CD4-positive, alpha-beta T cell (primary cell): ENCODE measurements at regions not wholly inside any gene's neighbourhood (a gene's known extent, or its start where the extent isn't known, plus 50 kb on each side); places are given as distances from the start of the nearest gene placed in this dataset.
"Not testable (repeated sequence)": the region's sequence is repeated elsewhere in the genome, so short reads cannot be mapped to it uniquely, and the experiment has no call there.

ENCODE experiments used
- ATAC-seq: fragments of 200-7000 bp; cut with Tn5 transposase; one replicate; pipeline ENCODE4 v1.10.0; 2022; ENCODE audit warnings: mild to moderate bottlenecking; ENCODE audit not compliant: poor library complexity
- CTCF ChIA-PET: fragments of 350-600 bp; sonication (Branson Sonifier 250); formaldehyde crosslinking; loops from one replicate; lab custom pipeline; 2021; ENCODE audit warnings: antibody characterized with exemption, inconsistent platforms; lab: Charles Lee
- POLR2A ChIA-PET: fragments of 350-600 bp; sonication (Branson Sonifier 250); formaldehyde crosslinking; loops from one replicate; lab custom pipeline; 2021; ENCODE audit warnings: antibody characterized with exemption, inconsistent platforms; lab: Charles Lee
- DNase-seq, 14 experiments: peaks; one replicate each; pipeline ENCODE4 v3.0.0-alpha.2; 2013 to 2020; ENCODE audit warnings: mixed read lengths in 2 of 14
- H3K27ac ChIP-seq, 2 donors: one replicate each; pipeline versions ENCODE4 v1.5.1 to v1.7.0; 2013; ENCODE audit warnings: low read length in 2 of 2, low read depth in 1 of 2, mild to moderate bottlenecking in 1 of 2
- H3K27me3 ChIP-seq, 2 experiments: 1 replicate in 1 of 2; 2 replicates in 1 of 2; pipeline versions ENCODE4 v1.6.1 to v1.7.0; 2013; ENCODE audit warnings: low read length in 2 of 2, control low read depth in 1 of 2, mild to moderate bottlenecking in 1 of 2, moderate library complexity in 1 of 2; ENCODE audit not compliant: insufficient read depth in 2 of 2, control insufficient read depth in 1 of 2
- H3K36me3 ChIP-seq: one replicate; pipeline ENCODE4 v1.6.1; 2013; ENCODE audit warnings: low read length, control low read depth; ENCODE audit not compliant: insufficient read depth
- H3K4me1 ChIP-seq: one replicate; pipeline ENCODE4 v1.6.1; 2013; ENCODE audit warnings: low read length, control low read depth; ENCODE audit not compliant: insufficient read depth
- H3K4me3 ChIP-seq: one replicate; pipeline ENCODE4 v1.5.1; 2013; ENCODE audit warnings: mild to moderate bottlenecking, low read length, moderate library complexity
- H3K9me3 ChIP-seq, 2 experiments: 1 replicate in 1 of 2; 2 replicates in 1 of 2; pipeline versions ENCODE4 v1.6.1 to v1.7.0; 2013; ENCODE audit warnings: low read length in 2 of 2, mild to moderate bottlenecking in 2 of 2, control low read depth in 1 of 2, moderate library complexity in 1 of 2; ENCODE audit not compliant: control insufficient read depth in 1 of 2, insufficient read depth in 1 of 2
- H3K27ac Mint-ChIP-seq: one replicate; pipeline ENCODE4 v1.8.0; 2020; ENCODE audit warnings: mixed read lengths
- H3K27me3 Mint-ChIP-seq: one replicate; pipeline ENCODE4 v1.8.0; 2021; ENCODE audit warnings: mixed read lengths
- H3K36me3 Mint-ChIP-seq: one replicate; pipeline ENCODE4 v1.8.0; 2021; ENCODE audit warnings: low read depth, mixed read lengths
- H3K4me1 Mint-ChIP-seq: one replicate; pipeline ENCODE4 v1.8.0; 2021; ENCODE audit warnings: low read depth, mixed read lengths
- H3K4me3 Mint-ChIP-seq: one replicate; pipeline ENCODE4 v1.8.0; 2020; ENCODE audit warnings: mild to moderate bottlenecking, mixed read lengths
- H3K9me3 Mint-ChIP-seq: one replicate; pipeline ENCODE4 v1.8.0; 2020; ENCODE audit warnings: mixed read lengths
- intact Hi-C, 2 experiments: fragments of 100-400 bp; cut with DNase I in 1 of 2; cut with micrococcal nuclease in 1 of 2; formaldehyde crosslinking; loops; one replicate each; pipeline versions ENCODE4 v1.15.1 to v1.9.0; 2023 to 2025; cut with DNase I, micrococcal nuclease
- TF ChIP-seq, protein P1 (sequence below): fragments of 200-600 bp; IDR thresholded peaks from one replicate; pipeline ENCODE4 v1.8.0; 2022; ENCODE audit warnings: antibody characterized with exemption, mild to moderate bottlenecking

DNA sequence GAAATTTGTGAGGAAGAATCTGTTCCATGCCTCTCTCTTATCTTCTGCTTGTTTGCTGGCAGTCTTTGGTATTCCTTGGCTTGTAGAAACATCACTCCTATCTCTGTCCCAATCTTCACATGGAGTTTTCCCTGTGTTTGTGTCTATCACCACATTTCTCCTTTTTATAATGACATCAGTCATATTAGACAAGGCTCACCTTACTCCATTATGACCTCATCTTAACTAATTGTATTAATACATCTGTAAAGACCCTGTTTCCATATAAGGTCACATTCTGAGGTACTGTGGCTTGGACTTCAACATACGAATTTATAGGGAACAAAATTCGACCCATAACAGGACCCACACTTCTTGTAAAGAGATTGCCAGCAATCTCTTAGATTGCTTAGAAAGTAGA, 72.3 kb upstream of the POGK start:
- Histone ChIP-seq H3K4me3 (no peak overlapping the region), H3K9me3 (peaks cover 10 to 14% of the 10 kb centered on the region in 2 experiments), H3K36me3 (no peaks in the 10 kb centered on the region), H3K27ac (no peak overlapping the region), H3K4me1 (no peaks in the 10 kb centered on the region), H3K27me3 (peaks cover 3 to 11% of the 10 kb centered on the region in 2 experiments)
- Mint-ChIP-seq H3K9me3 (peaks cover 6% of the 10 kb centered on the region), H3K27me3 (peaks cover 25% of the 10 kb centered on the region), H3K27ac (no peak overlapping the region), H3K36me3 (no peaks in the 10 kb centered on the region), H3K4me1 (no peaks in the 10 kb centered on the region), H3K4me3 (no peak overlapping the region)
- intact Hi-C loops, result no loop called here
- TF ChIP-seq, protein P1, sequence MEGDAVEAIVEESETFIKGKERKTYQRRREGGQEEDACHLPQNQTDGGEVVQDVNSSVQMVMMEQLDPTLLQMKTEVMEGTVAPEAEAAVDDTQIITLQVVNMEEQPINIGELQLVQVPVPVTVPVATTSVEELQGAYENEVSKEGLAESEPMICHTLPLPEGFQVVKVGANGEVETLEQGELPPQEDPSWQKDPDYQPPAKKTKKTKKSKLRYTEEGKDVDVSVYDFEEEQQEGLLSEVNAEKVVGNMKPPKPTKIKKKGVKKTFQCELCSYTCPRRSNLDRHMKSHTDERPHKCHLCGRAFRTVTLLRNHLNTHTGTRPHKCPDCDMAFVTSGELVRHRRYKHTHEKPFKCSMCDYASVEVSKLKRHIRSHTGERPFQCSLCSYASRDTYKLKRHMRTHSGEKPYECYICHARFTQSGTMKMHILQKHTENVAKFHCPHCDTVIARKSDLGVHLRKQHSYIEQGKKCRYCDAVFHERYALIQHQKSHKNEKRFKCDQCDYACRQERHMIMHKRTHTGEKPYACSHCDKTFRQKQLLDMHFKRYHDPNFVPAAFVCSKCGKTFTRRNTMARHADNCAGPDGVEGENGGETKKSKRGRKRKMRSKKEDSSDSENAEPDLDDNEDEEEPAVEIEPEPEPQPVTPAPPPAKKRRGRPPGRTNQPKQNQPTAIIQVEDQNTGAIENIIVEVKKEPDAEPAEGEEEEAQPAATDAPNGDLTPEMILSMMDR, result no peak
- POLR2A ChIA-PET, result no interaction called here
- CTCF ChIA-PET, result no interaction called here
- ATAC-seq, result no peak
- no peak for DNase-seq

DNA sequence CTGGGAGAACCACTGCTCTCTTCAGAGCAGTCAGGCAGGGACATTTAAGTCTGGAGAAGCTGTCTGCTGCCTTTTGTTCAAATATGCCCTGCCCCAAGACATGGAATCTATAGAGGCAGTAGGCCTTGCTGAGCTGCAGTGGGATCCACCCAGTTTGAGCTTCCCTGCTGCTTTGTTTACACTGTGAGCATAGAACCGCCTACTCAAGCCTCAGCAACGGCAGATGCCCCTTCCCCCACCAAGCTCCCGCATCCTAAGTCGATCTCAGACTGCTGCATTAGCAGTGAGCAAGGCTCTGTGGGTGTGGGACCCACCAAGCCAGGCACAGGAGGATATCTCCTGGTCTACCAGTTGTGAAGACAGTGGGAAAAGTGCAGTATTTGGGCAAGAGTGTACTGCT, 54.6 kb upstream of the POGK start:
- H3K27me3 ChIP-seq, intact Hi-C loops, H3K9me3 ChIP-seq, H3K9me3 Mint-ChIP-seq, H3K4me3 ChIP-seq, H3K4me1 ChIP-seq, DNase-seq, CTCF ChIA-PET, H3K36me3 ChIP-seq, H3K27ac Mint-ChIP-seq, H3K4me3 Mint-ChIP-seq, POLR2A ChIA-PET, H3K27ac ChIP-seq, H3K36me3 Mint-ChIP-seq, ATAC-seq, H3K4me1 Mint-ChIP-seq: not testable (repeated sequence)
- peaks cover 46% of the 10 kb centered on the region for H3K27me3 Mint-ChIP-seq

DNA sequence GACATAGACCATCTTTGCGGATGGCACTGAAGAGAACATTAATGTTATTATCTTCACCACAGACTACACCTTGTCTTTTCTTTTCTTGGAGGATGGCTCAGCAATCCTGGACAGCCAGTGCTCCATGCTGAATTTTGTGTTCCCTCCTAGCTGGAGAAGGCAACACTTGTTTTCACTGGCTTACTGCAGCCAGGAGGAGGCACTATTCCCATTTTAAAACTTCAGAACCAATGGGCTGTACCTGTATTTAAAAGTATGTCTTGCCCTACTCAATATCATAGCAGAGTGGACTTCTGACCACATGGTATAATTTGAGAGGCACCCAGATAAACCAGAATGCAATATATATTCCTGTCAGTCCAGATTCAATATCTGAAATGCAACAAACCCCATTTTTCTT, 53.3 kb upstream of the POGK start:
- H3K4me1 ChIP-seq, result no peaks in the 10 kb centered on the region
- TF ChIP-seq, protein P1, result no peak
- H3K9me3 ChIP-seq, result no peaks in the 10 kb centered on the region
- H3K9me3 Mint-ChIP-seq, result no peaks in the 10 kb centered on the region
- no peak overlapping the region for H3K4me3 ChIP-seq
- H3K36me3 ChIP-seq, result no peaks in the 10 kb centered on the region
- no peak for ATAC-seq
- POLR2A ChIA-PET, result no interaction called here
- intact Hi-C loops, result no loop called here
- H3K27me3 ChIP-seq, result peaks cover 3 to 4% of the 10 kb centered on the region in 2 experiments
- H3K27ac ChIP-seq, result no peak overlapping the region
- H3K36me3 Mint-ChIP-seq, result no peaks in the 10 kb centered on the region
- DNase-seq, result peak in 2 of 14 experiments; percentile 3 to 7
- no peaks in the 10 kb centered on the region for H3K4me1 Mint-ChIP-seq
- CTCF ChIA-PET, result no interaction called here
- peaks cover 50% of the 10 kb centered on the region for H3K27me3 Mint-ChIP-seq
- no peak overlapping the region for H3K4me3 Mint-ChIP-seq
- no peak overlapping the region for H3K27ac Mint-ChIP-seq

DNA sequence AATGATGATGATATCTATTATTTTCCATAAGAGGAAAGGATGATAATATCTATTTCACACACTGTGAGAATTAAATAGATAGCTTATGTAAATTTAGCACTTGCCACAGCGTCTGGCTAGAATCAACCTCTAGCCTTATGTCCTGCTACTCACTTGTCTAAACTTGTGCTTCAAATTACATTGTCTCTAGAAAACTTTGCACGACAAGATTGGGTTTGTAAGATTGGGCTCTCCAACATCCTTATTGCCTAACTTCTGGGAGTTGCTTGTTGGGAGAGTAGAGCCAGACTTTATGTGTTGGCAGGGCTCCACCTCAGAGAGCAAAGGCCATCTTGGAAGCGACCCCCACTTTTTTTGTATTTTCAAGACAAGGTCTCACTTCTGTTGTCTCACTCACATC, 50.0 kb upstream of the POGK start:
- no peaks in the 10 kb centered on the region for H3K36me3 Mint-ChIP-seq
- ChIA-PET POLR2A (no interaction called here), CTCF (no interaction called here)
- no peaks in the 10 kb centered on the region for H3K9me3 Mint-ChIP-seq
- H3K4me1 Mint-ChIP-seq, result no peaks in the 10 kb centered on the region
- Histone ChIP-seq H3K4me1 (no peaks in the 10 kb centered on the region), H3K9me3 (no peaks in the 10 kb centered on the region), H3K36me3 (no peaks in the 10 kb centered on the region), H3K4me3 (no peak overlapping the region), H3K27me3 (peaks cover 4 to 5% of the 10 kb centered on the region in 2 experiments), H3K27ac (no peak overlapping the region)
- DNase-seq (no peak), ATAC-seq (no peak)
- TF ChIP-seq, protein P1, result no peak
- peaks cover 57% of the 10 kb centered on the region for H3K27me3 Mint-ChIP-seq
- no peak overlapping the region for H3K27ac Mint-ChIP-seq
- no peak overlapping the region for H3K4me3 Mint-ChIP-seq
- intact Hi-C loops, result no loop called here
